Effector CD4-positive, alpha-beta T cell (primary cell): ENCODE measurements at regions not wholly inside any gene's neighbourhood (a gene's known extent, or its start where the extent isn't known, plus 50 kb on each side); places are given as distances from the start of the nearest gene placed in this dataset.
"Not testable (repeated sequence)": the region's sequence is repeated elsewhere in the genome, so short reads cannot be mapped to it uniquely, and the experiment has no call there.

Experiments
- DNase-seq: peaks from one replicate; pipeline ENCODE4 v3.0.0-alpha.2; 2020

GRCh38 chr4:188287169-188287894, 148.1 kb downstream of the TRIML1 start:
- no peak for DNase-seq

GRCh38 chr4:188289531-188290125, 150.4 kb downstream of the TRIML1 start:
- DNase-seq = no peak

GRCh38 chr4:188295899-188296298, 156.7 kb downstream of the TRIML1 start:
- DNase-seq = no peak

DNA sequence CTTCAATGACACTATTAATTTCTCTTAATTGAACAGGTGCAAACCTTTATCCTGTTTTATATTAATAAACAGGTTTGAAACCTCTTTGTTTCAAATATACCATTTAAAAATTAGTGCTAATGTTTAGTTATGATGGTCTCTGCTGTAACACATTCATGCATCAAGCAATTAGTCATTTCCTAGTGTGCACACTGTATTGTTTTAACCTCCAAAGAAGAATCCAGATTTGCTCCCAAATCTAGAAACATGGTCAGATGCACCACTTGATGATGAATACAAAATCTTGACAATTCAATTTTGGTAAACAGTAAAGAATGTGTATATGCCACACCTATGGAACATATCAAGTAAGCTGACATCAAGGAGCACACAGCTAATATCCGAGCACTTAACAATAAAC, 157.1 kb downstream of the TRIML1 start:
- DNase-seq = no peak

DNA sequence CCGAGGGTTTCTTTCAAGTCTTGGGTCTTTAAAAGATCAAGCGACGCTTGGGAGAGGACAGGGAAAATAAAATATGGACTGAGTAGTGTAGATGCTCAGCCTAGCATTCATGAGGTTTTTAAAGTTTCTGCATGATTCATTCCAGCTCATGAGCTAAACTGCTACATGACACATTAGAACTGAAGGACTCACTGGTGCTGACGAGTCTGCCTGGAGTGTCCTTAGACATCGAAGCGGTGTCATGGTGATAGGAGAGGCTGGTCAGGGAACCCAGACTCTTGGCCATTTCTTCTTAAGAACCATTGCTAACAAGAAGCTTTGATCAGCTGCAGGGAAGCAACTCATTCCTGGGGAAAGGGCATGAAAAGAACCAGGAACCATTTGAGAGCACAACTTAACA, 158.6 kb downstream of the TRIML1 start:
- no peak for DNase-seq

DNA sequence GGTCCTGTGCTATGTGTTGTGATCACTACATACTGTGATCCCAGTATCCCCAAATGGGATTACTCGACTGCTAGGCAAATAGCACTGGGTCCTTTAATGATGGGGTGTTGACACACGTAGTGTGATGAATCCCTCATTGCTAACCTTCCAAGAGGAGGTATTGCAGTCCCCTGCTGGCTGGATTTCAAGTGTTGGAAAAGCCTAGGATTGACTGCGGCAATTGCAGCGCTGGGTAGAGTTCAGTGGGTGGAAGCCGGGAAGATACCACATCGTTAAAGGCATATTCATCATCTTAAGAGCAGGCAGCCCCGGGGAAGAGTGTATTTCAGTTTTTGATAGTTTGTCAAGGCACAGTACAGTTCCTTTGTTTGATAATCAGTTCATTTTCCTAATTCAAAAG, 159.9 kb downstream of the TRIML1 start:
- no peak for DNase-seq

GRCh38 chr4:188300385-188300784, 161.1 kb downstream of the TRIML1 start:
- DNase-seq = no peak

- no peak for DNase-seq
These were observed 166.4 kb downstream of the TRIML1 start for GRCh38 chr4:188305690-188306089.

GRCh38 chr4:188307591-188307990, 168.3 kb downstream of the TRIML1 start:
- no peak for DNase-seq

DNA sequence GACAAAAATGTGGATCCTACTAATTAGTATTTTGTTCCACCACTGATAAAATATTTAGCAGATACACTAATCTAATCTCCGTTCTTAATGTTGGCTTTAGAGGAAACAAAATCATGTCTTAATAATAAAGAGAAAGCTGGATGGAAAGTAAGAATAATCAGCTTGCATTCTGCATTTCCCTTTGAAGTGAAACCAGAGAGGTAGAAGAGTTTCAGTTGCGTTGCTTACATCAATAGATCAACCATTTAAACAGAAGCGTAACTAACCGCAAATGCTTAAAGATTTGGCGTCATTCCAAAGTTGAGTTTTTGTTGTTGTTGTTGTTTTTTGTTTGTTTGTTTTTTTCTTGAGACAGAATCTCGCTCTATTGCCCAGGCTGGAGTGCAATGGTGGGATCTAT, 168.9 kb downstream of the TRIML1 start:
- DNase-seq = no peak

DNA sequence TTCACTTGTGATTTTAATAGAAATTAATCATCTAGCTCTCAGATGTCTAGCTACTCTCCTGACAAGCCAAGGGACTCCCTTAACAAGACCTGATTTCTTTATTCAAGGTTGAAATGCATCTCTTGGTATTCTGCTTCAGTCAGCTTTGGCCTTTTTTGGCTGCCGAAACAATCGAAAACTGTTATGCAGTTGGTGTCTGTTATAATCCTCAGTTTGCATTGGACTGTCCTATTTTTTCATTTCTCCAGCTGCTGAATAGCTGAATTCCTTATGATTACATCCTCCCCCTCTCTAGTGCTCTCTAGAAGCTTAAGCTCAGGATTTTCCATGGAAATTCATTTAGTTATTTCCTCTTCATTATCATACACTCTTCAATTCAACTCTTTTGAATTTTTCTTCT, 177.2 kb downstream of the TRIML1 start:
- DNase-seq = no peak

DNA sequence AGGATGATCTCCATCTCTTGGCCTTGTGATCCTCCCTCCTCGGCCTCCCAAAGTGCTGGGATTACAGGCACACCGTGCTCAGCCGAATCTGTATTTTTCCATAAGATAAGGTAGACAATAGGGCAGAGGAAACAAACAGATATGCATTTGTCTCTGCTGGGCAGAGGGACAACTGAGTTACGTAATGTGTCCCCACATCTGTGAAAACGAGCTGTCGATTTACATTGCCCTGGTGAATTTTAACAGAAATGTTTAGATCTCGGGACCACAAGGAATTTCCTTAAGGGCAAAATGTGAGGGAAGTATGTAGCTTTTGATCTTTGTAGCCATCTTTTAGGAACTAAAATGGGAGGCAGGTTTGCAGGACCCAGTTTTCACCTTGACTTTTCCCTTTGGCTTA, 189.7 kb downstream of the TRIML1 start:
- no peak for DNase-seq

DNA sequence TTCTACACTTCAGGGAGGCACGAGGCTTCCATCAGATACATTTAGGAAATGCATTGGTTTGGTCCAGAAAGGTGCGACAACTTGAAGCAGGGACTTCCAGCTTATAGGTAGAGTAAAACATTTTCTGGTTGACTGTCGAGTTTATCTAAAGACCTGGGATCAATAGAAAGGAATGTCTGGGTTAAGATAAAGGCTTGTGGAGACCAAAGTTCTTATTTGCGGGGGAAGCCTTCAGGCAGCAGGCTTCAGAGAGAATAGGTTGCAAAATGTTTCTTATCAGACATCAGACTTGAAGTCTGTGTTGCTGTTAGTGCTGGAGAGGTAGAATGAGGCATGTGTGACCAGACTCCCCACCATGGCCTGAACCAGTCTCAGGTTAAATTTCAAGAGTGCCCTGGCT, 190.3 kb downstream of the TRIML1 start:
- no peak for DNase-seq

DNA sequence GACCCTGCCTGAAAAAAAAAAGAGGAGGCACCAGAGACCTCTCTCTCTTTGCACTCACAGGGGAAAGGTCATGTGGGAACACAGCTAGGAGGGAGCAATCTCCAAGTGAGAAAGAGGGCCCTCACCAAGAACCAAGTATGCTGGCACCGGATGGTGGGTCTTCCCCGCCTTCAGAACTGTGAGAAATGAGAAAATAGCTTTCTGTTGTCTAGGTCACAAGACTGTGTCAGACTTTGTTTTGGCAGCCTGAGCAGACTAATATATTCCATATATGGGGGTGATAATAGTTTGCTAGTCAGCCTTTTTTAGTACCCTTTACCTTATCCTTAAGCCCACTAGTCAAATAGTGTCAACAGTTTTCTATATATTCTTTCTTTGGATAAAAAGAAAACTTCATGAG, 193.0 kb downstream of the TRIML1 start:
- DNase-seq = no peak

- no peak for DNase-seq
These were observed 197.7 kb downstream of the TRIML1 start for GRCh38 chr4:188336891-188337290.

- no peak for DNase-seq
These were observed 202.2 kb downstream of the TRIML1 start for GRCh38 chr4:188341428-188341827.

DNA sequence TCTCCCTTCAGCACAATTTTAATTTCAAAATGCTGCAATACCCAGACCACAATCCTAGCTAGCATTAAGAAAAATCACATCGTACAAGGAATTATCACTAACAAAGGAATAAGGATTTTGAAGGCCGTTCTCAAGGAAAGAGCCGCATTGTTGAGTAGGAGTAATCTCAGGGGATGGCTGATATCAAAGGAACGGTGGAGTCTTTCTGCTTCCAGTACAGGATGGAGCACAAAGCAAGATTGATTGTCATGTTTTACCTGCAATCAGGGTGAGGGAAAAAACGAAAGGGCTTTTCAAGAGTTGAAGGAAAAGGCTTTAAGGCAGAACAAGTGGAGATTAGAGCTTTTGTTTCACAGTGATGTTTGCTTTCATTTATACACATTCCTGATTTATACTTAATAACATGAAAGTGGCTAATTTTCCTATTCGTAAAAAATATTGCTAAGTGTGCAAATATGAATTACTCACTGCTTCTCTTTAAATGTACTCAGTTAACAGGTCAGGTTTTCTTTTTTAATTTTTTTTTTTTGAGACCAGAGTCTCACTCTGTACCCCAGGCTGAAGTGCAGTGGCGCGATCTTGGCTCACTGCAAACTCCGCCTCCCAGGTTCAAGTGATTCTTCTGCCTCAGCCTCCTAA, 207.0 kb downstream of the TRIML1 start:
- no peak for DNase-seq

DNA sequence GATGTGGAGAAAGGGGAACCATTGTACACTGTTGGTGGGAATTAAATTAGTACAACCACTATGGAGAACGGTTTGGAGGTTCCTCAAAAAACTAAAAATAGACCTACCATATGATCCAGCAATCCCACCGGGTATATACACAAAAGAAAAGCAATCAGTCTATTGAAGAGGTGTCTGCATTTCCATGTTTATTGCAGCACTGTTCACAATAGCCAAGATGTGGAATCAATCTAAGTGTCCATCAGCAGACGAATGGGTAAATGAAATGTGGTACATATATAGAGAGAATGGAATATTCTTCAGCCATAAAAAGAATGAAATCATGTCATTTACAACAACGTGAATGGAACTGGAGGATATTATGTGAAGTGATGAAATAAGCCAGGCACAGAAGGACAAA, 208.1 kb downstream of the TRIML1 start:
- no peak for DNase-seq

- not testable (repeated sequence) for DNase-seq
These were observed 210.3 kb downstream of the TRIML1 start for GRCh38 chr4:188349569-188349968.

GRCh38 chr4:188363196-188363595, 224.0 kb downstream of the TRIML1 start:
- no peak for DNase-seq

GRCh38 chr4:188370777-188371176, 231.5 kb downstream of the TRIML1 start:
- DNase-seq = no peak

- DNase-seq = no peak
These were observed 232.8 kb downstream of the TRIML1 start for GRCh38 chr4:188372058-188372457.

DNA sequence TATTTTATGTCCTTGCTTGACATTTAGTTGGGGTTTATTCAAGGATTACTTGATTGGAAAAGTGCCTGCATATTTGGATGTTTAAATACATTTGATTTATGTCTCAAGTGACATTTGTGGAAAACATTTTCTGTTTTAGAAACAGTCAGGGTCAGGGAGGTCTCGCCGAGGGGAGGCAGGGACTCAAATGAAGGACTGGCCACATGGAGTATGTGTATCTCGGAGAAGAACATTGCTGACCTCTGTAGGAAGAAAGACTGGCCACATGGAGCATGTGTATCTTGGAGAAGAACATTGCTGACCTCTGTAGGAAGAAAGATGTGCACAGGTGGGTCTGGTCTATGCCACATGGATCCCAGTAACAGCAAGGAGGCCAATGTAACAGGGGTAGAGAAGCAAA, 233.6 kb downstream of the TRIML1 start:
- DNase-seq = no peak

DNA sequence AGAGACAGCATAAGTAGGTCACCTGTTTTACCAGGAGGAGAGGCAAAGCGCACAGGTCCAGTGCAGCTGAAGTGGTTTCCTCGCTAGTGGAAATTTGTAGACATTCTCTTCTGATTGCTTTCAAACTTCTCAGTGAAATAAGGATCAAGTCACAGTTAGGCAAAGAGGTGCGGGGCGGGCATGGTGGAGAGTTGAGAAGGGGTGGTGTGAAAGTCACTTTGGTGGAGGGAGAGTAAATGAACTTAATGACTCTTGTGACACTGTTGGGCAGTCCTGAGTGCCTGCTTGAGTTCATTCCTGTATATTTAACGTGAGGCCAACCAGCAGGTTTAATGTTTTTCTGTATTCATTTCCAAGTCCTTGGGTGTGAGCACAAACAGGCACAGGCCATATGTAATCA, 235.6 kb downstream of the TRIML1 start:
- no peak for DNase-seq
